ENCODE measurements at regions not wholly inside any gene's neighbourhood (a gene's known extent, or its start where the extent isn't known, plus 50 kb on each side); places are given as distances from the start of the nearest gene placed in this dataset.

GRCh38 chr6:120055071-120055470 lies 705.5 kb upstream of the MAN1A1 start:
- Histone ChIP-seq H3K4me1 (no peaks in the 10 kb centered on the region), H3K36me3 (no peaks in the 10 kb centered on the region), H3K27ac (no peak overlapping the region), H3K9ac (ENCODE audit: low read depth in 2 of 2, low read length in 2 of 2) (no peak overlapping the region), H3K9me3 (no peaks in the 10 kb centered on the region), H3K4me3 (no peak overlapping the region), H3K27me3 (no peaks in the 10 kb centered on the region)
- intact Hi-C loops (cut with DNase I) = no loop called here
- no peak for DNase-seq
- no peak for TF ChIP-seq CTCF (IDR thresholded peaks at IDR 0.05)

- no peak overlapping the region for H3K9ac ChIP-seq (ENCODE audit: low read depth in 2 of 2, low read length in 2 of 2)
- no peaks in the 10 kb centered on the region for H3K4me1 ChIP-seq
- no peak overlapping the region for H3K4me3 ChIP-seq
- intact Hi-C loops (cut with DNase I) = no loop called here
- H3K27me3 ChIP-seq = no peaks in the 10 kb centered on the region
- no peak for DNase-seq
- H3K9me3 ChIP-seq = no peaks in the 10 kb centered on the region
- H3K36me3 ChIP-seq = no peaks in the 10 kb centered on the region
- H3K27ac ChIP-seq = no peak overlapping the region
- TF ChIP-seq CTCF (IDR thresholded peaks at IDR 0.05) = no peak
Observed at GRCh38 chr6:120039664-120040063, 690.1 kb upstream of the MAN1A1 start.

- Histone ChIP-seq H3K4me1 (no peaks in the 10 kb centered on the region), H3K27ac (no peak overlapping the region), H3K36me3 (no peaks in the 10 kb centered on the region), H3K4me3 (no peak overlapping the region), H3K27me3 (no peaks in the 10 kb centered on the region), H3K9me3 (no peaks in the 10 kb centered on the region), H3K9ac (ENCODE audit: low read depth in 2 of 2, low read length in 2 of 2) (no peak overlapping the region)
- TF ChIP-seq CTCF (IDR thresholded peaks at IDR 0.05) = no peak
- intact Hi-C loops (cut with DNase I) = no loop called here
- DNase-seq = no peak
Observed at GRCh38 chr6:120031837-120032236, 682.3 kb upstream of the MAN1A1 start.

GRCh38 chr6:120026791-120027190 lies 677.2 kb upstream of the MAN1A1 start:
- H3K4me3 ChIP-seq = no peak overlapping the region
- no peak for TF ChIP-seq CTCF (IDR thresholded peaks at IDR 0.05)
- H3K9me3 ChIP-seq = no peaks in the 10 kb centered on the region
- no peaks in the 10 kb centered on the region for H3K36me3 ChIP-seq
- no peaks in the 10 kb centered on the region for H3K4me1 ChIP-seq
- H3K9ac ChIP-seq (ENCODE audit: low read depth in 2 of 2, low read length in 2 of 2) = no peak overlapping the region
- DNase-seq = no peak
- no peaks in the 10 kb centered on the region for H3K27me3 ChIP-seq
- no peak overlapping the region for H3K27ac ChIP-seq
- intact Hi-C loops (cut with DNase I) = no loop called here

- DNase-seq = no peak
- H3K27me3 ChIP-seq = no peaks in the 10 kb centered on the region
- H3K9me3 ChIP-seq = no peaks in the 10 kb centered on the region
- no peak overlapping the region for H3K4me3 ChIP-seq
- H3K4me1 ChIP-seq = no peaks in the 10 kb centered on the region
- H3K9ac ChIP-seq (ENCODE audit: low read depth in 2 of 2, low read length in 2 of 2) = no peak overlapping the region
- H3K27ac ChIP-seq = no peak overlapping the region
- no peak for TF ChIP-seq CTCF (IDR thresholded peaks at IDR 0.05)
- H3K36me3 ChIP-seq = no peaks in the 10 kb centered on the region
- intact Hi-C loops (cut with DNase I) = no loop called here
Observed at GRCh38 chr6:120010075-120010474, 660.5 kb upstream of the MAN1A1 start.

Data from colonic mucosa (tissue), 4 donors.